GDM1 (cell line): ENCODE measurements at regions not wholly inside any gene's neighbourhood (a gene's known extent, or its start where the extent isn't known, plus 50 kb on each side); places are given as distances from the start of the nearest gene placed in this dataset.
"Not testable (repeated sequence)": the region's sequence is repeated elsewhere in the genome, so short reads cannot be mapped to it uniquely, and the experiment has no call there.

Experiments used
- DNase-seq: peaks from one replicate; lab custom pipeline; 2025; lab: John Stamatoyannopoulos, UW

DNA sequence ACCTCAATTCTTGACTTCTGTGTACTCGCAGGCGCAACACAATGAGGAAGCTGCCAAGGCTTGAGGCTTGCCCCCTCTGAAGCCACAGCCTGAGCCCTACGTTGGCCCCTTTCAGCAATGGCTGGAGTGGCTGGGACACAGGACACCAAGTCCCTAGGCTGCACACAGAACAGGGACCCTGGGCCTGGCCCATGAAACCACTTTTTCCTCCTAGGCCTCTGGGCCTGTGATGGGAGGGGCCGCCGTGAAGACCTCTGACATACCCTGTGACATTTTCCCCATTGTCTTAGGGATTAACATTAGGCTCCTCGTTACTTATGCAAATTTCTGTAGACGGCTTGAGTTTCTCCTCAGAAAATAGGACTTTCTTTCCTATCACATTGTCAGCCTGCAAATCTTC lies 507.2 kb upstream of the ZNF608 start:
- not testable (repeated sequence) for DNase-seq

DNA sequence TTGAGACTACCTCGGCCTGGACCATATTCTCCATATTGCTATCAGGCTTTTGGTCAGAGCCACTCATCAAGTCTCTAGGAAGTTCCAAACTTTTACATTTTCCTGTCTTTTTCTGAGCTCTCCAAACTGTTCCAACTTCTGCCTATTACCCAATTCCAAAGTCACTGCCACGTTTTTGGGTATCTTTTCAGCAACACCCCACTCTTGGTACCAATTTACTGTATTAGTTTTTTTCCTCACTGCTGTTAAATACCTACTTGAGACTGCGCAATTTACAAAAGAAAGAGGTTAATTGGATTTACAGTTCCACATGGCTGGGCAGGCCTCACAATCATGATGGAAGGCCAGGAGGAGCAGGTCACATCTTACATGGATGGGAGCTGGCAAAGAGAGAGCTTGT lies 507.8 kb upstream of the ZNF608 start:
- DNase-seq = no peak

DNA sequence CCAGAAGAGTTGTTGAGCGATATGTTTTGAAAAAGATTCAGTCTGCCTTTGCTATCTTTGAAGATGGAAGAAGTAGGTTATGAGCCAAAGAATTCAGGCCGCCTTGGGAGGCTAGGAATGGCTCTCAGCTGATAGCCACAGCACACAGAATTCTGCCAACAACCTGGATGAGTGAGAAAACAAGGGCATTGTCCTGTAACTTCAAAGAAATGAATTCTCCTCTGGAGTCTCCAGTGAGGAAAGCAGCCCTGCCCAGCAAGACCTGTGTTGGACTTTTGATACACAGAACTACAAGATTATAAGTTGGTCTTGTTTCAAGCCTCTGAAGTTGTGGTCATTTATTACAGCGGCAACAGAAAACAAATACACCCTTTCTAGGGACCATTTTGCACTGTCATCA lies 509.9 kb upstream of the ZNF608 start:
- no peak for DNase-seq

DNA sequence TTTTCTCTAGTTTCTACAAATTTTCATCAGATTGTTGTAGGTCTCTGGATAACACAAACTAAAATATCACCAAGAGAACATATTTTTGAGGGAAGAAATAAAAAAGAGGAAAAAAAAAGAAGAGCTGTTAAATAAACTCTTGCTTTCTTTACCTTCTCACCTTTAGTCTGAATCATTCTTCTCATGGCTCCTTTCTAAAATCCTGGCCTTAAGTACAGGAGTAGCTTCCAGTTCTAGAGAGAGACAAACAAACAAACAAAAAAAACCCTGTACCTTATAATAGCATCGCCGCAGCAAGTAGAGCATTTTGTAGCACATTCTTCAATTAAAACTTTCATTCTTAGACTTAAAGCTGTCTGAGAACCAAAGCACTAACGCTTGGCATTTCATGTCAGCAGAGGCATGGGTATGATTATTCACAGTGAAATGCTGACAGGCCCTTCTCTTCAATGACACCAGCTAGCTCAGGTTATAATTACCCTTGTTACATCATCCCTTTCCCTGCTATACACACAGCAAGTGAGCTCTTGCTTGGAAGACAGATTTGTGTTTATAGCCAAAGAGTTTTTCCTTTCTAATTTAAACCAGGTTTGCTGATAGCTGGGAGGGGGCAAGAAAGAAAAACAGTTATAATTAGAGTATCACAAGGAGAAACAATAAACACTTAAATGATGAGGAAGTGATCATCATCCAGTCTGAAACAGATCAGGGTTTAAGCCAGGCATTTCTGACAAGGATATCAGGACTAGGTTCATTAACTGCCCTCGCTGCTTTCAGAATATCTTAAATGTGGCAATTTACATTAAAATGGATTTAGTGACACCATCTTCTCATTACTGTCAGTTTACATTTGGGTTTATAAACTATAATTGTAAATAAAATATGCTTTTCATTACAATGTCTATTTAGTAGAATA lies 510.9 kb upstream of the ZNF608 start:
- DNase-seq = no peak

- no peak for DNase-seq
These were observed 511.6 kb upstream of the ZNF608 start for GRCh38 chr5:125257997-125258396.

GRCh38 chr5:125258615-125259014 lies 512.2 kb upstream of the ZNF608 start:
- DNase-seq = no peak

GRCh38 chr5:125261505-125262250 lies 515.2 kb upstream of the ZNF608 start:
- DNase-seq = no peak

DNA sequence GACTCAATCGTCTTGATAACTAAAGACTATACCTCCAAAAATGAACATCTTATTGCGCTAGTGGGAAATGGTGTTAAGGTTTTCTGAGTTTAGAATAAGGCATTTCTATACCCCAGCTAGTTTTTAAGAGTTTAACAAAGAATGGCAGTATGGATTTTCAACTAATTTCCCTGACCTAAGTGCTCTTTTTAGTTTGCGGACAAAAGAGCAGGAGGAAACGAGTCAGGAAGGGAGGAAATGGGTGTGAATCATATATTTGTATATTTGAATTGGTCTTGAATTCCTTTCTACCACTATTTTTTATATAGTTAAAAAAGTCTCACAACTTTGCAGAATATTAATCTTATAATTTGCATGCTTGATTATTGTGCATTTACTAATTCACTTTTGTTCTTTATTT lies 516.3 kb upstream of the ZNF608 start:
- DNase-seq = no peak

DNA sequence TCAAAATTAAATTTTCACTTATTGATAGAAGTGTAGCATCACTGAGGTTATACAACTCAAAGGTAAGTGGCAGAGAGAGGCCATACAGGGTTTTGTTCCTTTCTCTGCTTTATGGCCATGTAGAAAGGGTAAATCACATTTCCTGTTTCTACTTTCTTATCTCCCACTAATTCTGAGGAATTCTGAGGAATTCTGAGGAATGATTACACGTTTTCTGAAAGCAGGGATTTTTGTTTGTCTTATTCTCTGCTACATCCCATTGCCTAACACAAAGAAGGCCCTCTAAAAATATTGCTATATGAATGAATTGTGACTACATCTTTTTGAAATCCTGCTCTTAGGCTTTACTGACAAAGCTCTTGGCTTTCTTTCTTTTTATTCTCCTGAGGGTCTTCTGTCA lies 516.9 kb upstream of the ZNF608 start:
- no peak for DNase-seq

- no peak for DNase-seq
These were observed 519.7 kb upstream of the ZNF608 start for GRCh38 chr5:125266106-125266505.

DNA sequence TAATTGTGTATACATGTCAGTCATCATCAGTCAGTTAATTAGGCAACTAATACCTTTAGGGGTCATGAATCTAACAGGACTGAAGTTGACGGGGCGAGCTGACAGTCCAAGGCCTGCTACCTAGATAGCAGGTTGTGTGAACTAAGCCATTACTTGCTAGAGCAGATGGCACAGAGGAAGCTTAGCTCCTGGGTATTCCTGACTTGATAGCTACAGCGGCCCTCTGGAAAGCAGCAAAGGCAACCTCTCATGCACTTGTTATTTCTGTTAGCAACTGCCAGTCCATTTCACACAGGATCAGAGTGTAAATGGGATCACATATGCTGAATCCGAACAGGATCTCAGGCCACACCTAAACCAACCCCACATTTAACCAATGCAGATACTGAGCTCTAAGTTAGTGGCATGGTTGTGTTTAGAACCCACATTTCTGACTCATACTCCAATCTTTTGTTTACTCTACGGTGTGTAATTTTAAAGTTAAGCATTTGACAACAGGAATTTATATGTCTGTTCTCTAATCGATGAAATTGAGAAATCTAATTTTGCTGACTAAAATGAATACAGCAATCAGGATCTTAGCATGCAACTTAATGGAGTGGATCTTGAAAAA lies 521.3 kb upstream of the ZNF608 start:
- no peak for DNase-seq

- DNase-seq = no peak
These were observed 523.5 kb upstream of the ZNF608 start for GRCh38 chr5:125269926-125270325.

GRCh38 chr5:125272357-125272756 lies 525.9 kb upstream of the ZNF608 start:
- no peak for DNase-seq

DNA sequence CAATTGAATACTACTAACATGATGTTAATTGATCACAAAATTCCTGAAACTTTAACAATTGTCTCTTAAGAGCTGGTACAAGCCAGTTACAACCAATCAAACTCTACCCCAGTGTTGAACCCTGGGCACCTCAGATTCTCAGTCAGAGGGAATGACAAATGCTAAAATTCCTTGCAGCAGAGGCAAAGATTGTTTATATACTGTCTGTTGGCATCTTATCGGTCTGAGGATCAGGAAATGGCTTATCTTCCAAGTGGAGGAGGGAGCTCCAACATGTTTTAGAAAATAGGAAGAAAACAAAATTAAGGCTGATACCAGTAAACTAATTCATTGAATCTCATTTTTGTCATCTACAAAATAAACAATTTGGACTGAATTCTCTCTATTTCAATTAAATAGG lies 527.8 kb upstream of the ZNF608 start:
- DNase-seq = no peak

DNA sequence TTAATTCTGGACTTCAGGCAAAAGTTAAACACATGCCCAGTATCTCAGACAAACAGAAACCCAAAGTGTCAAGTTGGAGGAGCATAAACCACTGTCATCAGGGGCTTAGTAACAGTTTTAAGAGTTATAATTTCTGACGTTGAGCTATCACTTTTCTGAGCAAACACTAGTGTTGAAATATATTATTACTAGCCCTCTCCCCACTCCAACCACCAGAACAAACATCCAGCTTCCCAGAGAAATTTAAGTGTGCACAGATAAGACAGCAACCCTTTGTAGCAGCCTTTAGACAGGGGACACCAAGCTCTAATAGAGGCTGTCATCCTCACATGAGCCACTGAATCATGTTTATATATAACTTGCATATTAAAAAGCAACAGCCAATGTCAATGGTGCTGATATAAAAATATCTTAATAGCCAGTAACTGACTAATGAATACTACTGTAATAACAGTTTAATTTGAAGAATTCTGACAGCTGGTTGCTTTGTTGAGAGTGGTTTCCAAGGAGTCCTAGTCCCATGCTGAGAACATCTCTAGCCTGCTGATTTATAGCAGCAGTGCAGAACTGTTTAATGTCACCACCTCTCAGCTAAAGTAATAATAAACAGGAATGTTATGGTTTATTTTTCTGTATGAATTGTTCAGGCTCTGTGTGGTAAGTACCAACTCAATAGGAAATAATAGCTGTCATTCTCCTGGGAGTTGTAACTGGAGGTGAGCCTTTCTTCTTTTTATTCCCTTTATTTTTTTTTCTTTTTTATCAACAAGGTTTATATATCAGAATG lies 528.7 kb upstream of the ZNF608 start:
- DNase-seq = no peak

GRCh38 chr5:125275725-125276090 lies 529.3 kb upstream of the ZNF608 start:
- DNase-seq = no peak

GRCh38 chr5:125276096-125276495 lies 529.7 kb upstream of the ZNF608 start:
- no peak for DNase-seq

DNA sequence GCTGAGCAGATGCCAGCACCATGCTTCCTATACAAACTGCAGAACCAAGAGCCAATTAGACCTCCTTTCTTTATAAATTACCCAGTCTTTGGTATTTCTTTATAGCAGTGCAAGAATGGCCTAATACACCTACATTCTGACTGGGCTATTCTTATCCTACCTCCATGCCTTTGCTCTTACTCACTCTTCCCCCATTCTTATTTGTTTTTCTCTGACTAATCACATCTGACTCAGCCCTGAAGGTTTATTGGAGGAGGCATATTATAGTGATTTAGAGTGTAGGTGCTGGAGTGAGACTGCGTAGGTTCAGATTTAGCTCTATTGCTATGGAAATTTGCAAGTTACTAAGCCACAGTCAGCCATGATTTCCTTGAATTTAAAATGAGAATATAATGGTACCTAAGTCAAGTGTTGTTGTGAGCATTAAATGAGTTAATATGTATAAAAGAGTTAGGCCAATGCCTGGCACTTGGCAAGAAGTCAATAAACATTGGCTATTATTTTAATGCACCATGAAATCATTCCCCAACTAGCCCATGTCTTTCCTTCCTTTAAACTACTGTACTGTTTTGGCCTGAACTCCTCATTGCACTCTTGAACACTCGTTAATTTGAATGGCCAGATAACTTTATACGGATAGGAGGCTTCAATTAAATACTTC lies 531.2 kb upstream of the ZNF608 start:
- no peak for DNase-seq

- DNase-seq = no peak
These were observed 532.3 kb upstream of the ZNF608 start for GRCh38 chr5:125278711-125279110.

- DNase-seq = no peak
These were observed 535.2 kb upstream of the ZNF608 start for GRCh38 chr5:125281667-125282066.

DNA sequence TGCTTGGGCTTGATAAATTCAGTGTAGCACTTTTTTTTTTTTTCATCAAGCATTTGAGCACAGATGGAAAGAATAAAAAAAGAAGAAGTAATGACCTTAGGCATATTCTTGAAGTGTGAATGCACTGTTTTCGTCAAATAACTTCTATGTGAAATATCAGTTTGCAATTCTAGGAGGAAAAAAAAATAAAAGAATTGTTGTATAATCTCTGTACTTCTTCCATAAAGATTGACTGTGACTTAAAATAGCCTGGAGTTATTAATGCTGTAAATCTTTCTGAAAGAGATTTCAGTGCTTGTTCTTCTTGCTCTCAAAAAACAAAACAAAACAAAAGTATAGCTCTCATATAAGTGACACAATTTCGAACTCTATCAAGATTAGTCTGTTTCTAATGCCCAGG lies 536.9 kb upstream of the ZNF608 start:
- no peak for DNase-seq

- no peak for DNase-seq
These were observed 539.8 kb upstream of the ZNF608 start for GRCh38 chr5:125286271-125286670.
